ENCODE measurements at regions not wholly inside any gene's neighbourhood (a gene's known extent, or its start where the extent isn't known, plus 50 kb on each side); places are given as distances from the start of the nearest gene placed in this dataset.

DNA sequence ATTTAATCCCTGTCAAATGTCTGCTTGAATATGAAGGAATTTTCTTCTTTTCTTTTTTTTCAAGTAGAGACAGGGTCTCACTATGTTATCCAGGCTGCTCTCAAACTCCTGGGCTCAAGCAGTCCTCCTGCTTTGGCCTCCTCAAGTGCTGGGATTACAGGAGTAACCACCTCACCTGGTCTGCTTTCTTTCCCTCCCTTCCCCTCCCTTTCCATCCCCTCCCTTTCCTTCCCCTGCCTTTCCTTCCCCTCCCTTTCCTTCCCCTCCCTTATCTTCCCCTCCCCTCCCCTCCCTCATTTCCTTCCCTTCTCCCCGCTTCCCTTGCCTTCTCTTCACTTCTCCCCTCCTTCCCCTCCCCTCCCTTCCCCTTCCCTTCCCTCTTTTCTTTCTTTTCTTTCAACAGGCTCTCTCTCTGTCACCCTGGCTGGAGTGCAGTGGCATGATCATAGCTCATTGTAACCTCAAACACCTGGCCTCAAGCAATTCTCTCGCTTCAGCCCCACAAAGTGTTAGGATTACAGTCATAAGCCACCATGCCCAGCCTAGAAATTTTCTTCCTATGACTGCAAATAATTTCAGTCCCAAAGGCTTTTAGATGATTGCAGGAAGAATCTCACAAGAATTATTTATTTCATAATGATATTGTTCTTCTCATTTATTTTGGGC, 168.9 kb downstream of the AASDH start:
- TF ChIP-seq POLR2A (IDR thresholded peaks at IDR 0.05) = no peak
- TF ChIP-seq, protein P1, sequence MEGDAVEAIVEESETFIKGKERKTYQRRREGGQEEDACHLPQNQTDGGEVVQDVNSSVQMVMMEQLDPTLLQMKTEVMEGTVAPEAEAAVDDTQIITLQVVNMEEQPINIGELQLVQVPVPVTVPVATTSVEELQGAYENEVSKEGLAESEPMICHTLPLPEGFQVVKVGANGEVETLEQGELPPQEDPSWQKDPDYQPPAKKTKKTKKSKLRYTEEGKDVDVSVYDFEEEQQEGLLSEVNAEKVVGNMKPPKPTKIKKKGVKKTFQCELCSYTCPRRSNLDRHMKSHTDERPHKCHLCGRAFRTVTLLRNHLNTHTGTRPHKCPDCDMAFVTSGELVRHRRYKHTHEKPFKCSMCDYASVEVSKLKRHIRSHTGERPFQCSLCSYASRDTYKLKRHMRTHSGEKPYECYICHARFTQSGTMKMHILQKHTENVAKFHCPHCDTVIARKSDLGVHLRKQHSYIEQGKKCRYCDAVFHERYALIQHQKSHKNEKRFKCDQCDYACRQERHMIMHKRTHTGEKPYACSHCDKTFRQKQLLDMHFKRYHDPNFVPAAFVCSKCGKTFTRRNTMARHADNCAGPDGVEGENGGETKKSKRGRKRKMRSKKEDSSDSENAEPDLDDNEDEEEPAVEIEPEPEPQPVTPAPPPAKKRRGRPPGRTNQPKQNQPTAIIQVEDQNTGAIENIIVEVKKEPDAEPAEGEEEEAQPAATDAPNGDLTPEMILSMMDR (IDR thresholded peaks at IDR 0.05) = no peak

Measured in gastroesophageal sphincter (tissue), 3 donors.